GM23248 (cell line): ENCODE measurements at regions not wholly inside any gene's neighbourhood (a gene's known extent, or its start where the extent isn't known, plus 50 kb on each side); places are given as distances from the start of the nearest gene placed in this dataset.

Experiments used
- EZH2 ChIP-seq: fragments of 200-600 bp; sonication (generic); IDR thresholded peaks from 2 replicates; pipeline ENCODE4 v1.6.1; 2018; ENCODE audit warnings: antibody characterized with exemption, mild to moderate bottlenecking; ENCODE audit not compliant: insufficient read depth, poor library complexity, severe bottlenecking
- EZH2phosphoT487 ChIP-seq: fragments of 200-600 bp; sonication (generic); IDR thresholded peaks from 2 replicates; pipeline ENCODE4 v1.6.1; 2018; ENCODE audit warnings: antibody characterized with exemption, moderate library complexity, mild to moderate bottlenecking, low read depth; ENCODE audit not compliant: insufficient read depth

- TF ChIP-seq EZH2phosphoT487 (no peak), EZH2 (no peak)
Observed at GRCh38 chr2:145287736-145288135, 767.8 kb upstream of the ZEB2 start.
